Right atrium auricular region (tissue), 2 donors: ENCODE measurements at regions not wholly inside any gene's neighbourhood (a gene's known extent, or its start where the extent isn't known, plus 50 kb on each side); places are given as distances from the start of the nearest gene placed in this dataset.

ENCODE experiments used
- DNase-seq: peaks from one replicate; pipeline ENCODE4 v3.0.0-alpha.2; 2019; ENCODE audit warnings: low spot score
- H3K27ac ChIP-seq, 2 donors: fragments of 200-600 bp; sonication (generic); 1 replicate in 1 of 2; 2 replicates in 1 of 2; pipeline ENCODE4 v1.5.1; 2016 to 2019
- H3K27me3 ChIP-seq, 2 donors: fragments of 200-600 bp; sonication (generic); one replicate each; pipeline versions ENCODE4 v1.5.1 to v1.6.0; 2017 to 2019
- H3K36me3 ChIP-seq: fragments of 200-600 bp; sonication (generic); one replicate; pipeline ENCODE4 v1.5.1; 2016
- H3K4me1 ChIP-seq, 2 donors: fragments of 200-600 bp; sonication (generic); one replicate each; pipeline versions ENCODE4 v1.5.1 to v1.6.0; 2017 to 2019
- H3K4me3 ChIP-seq, 2 donors: fragments of 200-600 bp; sonication (generic); 1 replicate in 1 of 2; 2 replicates in 1 of 2; pipeline ENCODE4 v1.5.1; 2017 to 2019; ENCODE audit warnings: mild to moderate bottlenecking in 1 of 2, moderate library complexity in 1 of 2
- H3K9me3 ChIP-seq, 2 donors: fragments of 200-600 bp; sonication (generic); one replicate each; pipeline ENCODE4 v1.5.1; 2019
- CTCF ChIP-seq, 2 donors: fragments of 200-600 bp; sonication (generic); IDR thresholded peaks; one replicate each; pipeline ENCODE4 v1.5.1; 2019; ENCODE audit warnings: antibody characterized with exemption in 2 of 2

GRCh38 chr5:125052584-125052983, 306.1 kb upstream of the ZNF608 start:
- TF ChIP-seq CTCF (IDR thresholded peaks at IDR 0.05) = no peak
- DNase-seq = no peak
- H3K36me3 ChIP-seq = no peaks in the 10 kb centered on the region
- H3K27me3 ChIP-seq = no peaks in the 10 kb centered on the region
- no peak overlapping the region for H3K4me3 ChIP-seq
- peaks cover 0 to 4% of the 10 kb centered on the region in 2 donors for H3K4me1 ChIP-seq
- H3K9me3 ChIP-seq = no peaks in the 10 kb centered on the region
- no peak overlapping the region for H3K27ac ChIP-seq

- Histone ChIP-seq H3K9me3 (no peaks in the 10 kb centered on the region), H3K4me1 (peaks cover 0 to 10% of the 10 kb centered on the region in 2 donors), H3K36me3 (no peaks in the 10 kb centered on the region), H3K27ac (no peak overlapping the region), H3K27me3 (no peaks in the 10 kb centered on the region), H3K4me3 (no peak overlapping the region)
- no peak for TF ChIP-seq CTCF (IDR thresholded peaks at IDR 0.05)
- no peak for DNase-seq
These were observed 306.7 kb upstream of the ZNF608 start for GRCh38 chr5:125053179-125053578.

- Histone ChIP-seq H3K4me3 (no peak overlapping the region), H3K4me1 (peaks cover 0 to 20% of the 10 kb centered on the region in 2 donors), H3K9me3 (no peaks in the 10 kb centered on the region), H3K36me3 (no peaks in the 10 kb centered on the region), H3K27ac (no peak overlapping the region), H3K27me3 (no peaks in the 10 kb centered on the region)
- no peak for DNase-seq
- TF ChIP-seq CTCF (IDR thresholded peaks at IDR 0.05) = no peak
These were observed 307.7 kb upstream of the ZNF608 start for GRCh38 chr5:125054146-125054545.

GRCh38 chr5:125056671-125057485, 310.4 kb upstream of the ZNF608 start:
- Histone ChIP-seq H3K27ac (no peak overlapping the region), H3K4me3 (no peak overlapping the region), H3K27me3 (no peaks in the 10 kb centered on the region), H3K9me3 (no peaks in the 10 kb centered on the region), H3K4me1 (peaks cover 0 to 22% of the 10 kb centered on the region in 2 donors), H3K36me3 (no peaks in the 10 kb centered on the region)
- no peak for DNase-seq
- no peak for TF ChIP-seq CTCF (IDR thresholded peaks at IDR 0.05)

- no peak for TF ChIP-seq CTCF (IDR thresholded peaks at IDR 0.05)
- Histone ChIP-seq H3K36me3 (no peaks in the 10 kb centered on the region), H3K4me3 (no peak overlapping the region), H3K27ac (no peak overlapping the region), H3K4me1 (peaks cover 0 to 22% of the 10 kb centered on the region in 2 donors), H3K27me3 (no peaks in the 10 kb centered on the region), H3K9me3 (no peaks in the 10 kb centered on the region)
- no peak for DNase-seq
These were observed 311.7 kb upstream of the ZNF608 start for GRCh38 chr5:125057912-125058826.
